OCI-LY1 (cell line): ENCODE measurements at regions not wholly inside any gene's neighbourhood (a gene's known extent, or its start where the extent isn't known, plus 50 kb on each side); places are given as distances from the start of the nearest gene placed in this dataset.

Experiments used
- H2AFZ ChIP-seq: fragments of 200-600 bp; sonication (generic), shearing (Covaris generic); 2 replicates; pipeline ENCODE4 v1.6.0; 2014; ENCODE audit warnings: antibody characterized with exemption, mild to moderate bottlenecking, low read length
- H3F3A ChIP-seq: fragments of 200-600 bp; sonication (generic), shearing (Covaris generic); 2 replicates; pipeline ENCODE4 v1.6.0; 2014; ENCODE audit warnings: mild to moderate bottlenecking, antibody characterized with exemption, low read length, moderate library complexity; ENCODE audit not compliant: insufficient read depth
- H3K27ac ChIP-seq: fragments of 200-600 bp; sonication (generic); 2 replicates; pipeline ENCODE4 v1.5.1; 2014; ENCODE audit warnings: low read length, mixed run types, mild to moderate bottlenecking, low read depth; ENCODE audit not compliant: poor library complexity, severe bottlenecking
- H3K27me3 ChIP-seq: fragments of 200-600 bp; sonication (generic); 2 replicates; pipeline ENCODE4 v1.6.0; 2014; ENCODE audit warnings: antibody characterized with exemption, mild to moderate bottlenecking, low read length, moderate library complexity; ENCODE audit not compliant: insufficient read depth
- H3K36me3 ChIP-seq: fragments of 200-600 bp; sonication (generic); 2 replicates; pipeline ENCODE4 v1.6.1; 2014; ENCODE audit warnings: mild to moderate bottlenecking, antibody characterized with exemption, low read length, moderate library complexity, mixed read lengths; ENCODE audit not compliant: insufficient read depth
- H3K4me1 ChIP-seq: fragments of 200-600 bp; sonication (generic); 2 replicates; pipeline ENCODE4 v1.5.1; 2014; ENCODE audit warnings: mild to moderate bottlenecking, low read length, moderate library complexity; ENCODE audit not compliant: insufficient read depth, severe bottlenecking
- H3K4me2 ChIP-seq: fragments of 200-600 bp; sonication (generic), shearing (Covaris generic); 2 replicates; pipeline ENCODE4 v1.6.1; 2014; ENCODE audit warnings: low read length
- H3K4me3 ChIP-seq: fragments of 200-600 bp; sonication (generic); 2 replicates; pipeline ENCODE4 v1.5.1; 2014; ENCODE audit warnings: low read length, low read depth, mild to moderate bottlenecking, mixed read lengths; ENCODE audit not compliant: poor library complexity, severe bottlenecking
- H3K79me2 ChIP-seq: fragments of 200-600 bp; shearing (Covaris generic); 2 replicates; pipeline ENCODE4 v1.6.1; 2016; ENCODE audit warnings: mixed run types, low read length, mixed read lengths; ENCODE audit not compliant: insufficient read depth
- H3K9ac ChIP-seq: fragments of 200-600 bp; sonication (generic), shearing (Covaris generic); 2 replicates; pipeline ENCODE4 v1.6.1; 2014; ENCODE audit warnings: mild to moderate bottlenecking, low read length, mixed read lengths
- H3K9me2 ChIP-seq: fragments of 200-600 bp; sonication (generic), shearing (Covaris generic); 2 replicates; pipeline ENCODE4 v1.6.1; 2014; ENCODE audit warnings: low read depth, mild to moderate bottlenecking, low read length, mixed read lengths
- H3K9me3 ChIP-seq: fragments of 200-600 bp; shearing (Covaris generic); 2 replicates; pipeline ENCODE4 v1.6.1; 2014; ENCODE audit warnings: low read length, mixed read lengths
- H4K20me1 ChIP-seq: fragments of 200-600 bp; sonication (generic), shearing (Covaris generic); 2 replicates; pipeline ENCODE4 v1.6.0; 2016; ENCODE audit warnings: mild to moderate bottlenecking, low read length; ENCODE audit not compliant: insufficient read depth
- CTCF ChIP-seq: fragments of 200-600 bp; sonication (generic), shearing (Covaris generic); IDR thresholded peaks from 2 replicates; pipeline ENCODE4 v1.5.1; 2017; ENCODE audit warnings: mild to moderate bottlenecking, antibody characterized with exemption, low read length, moderate library complexity, mixed read lengths
- EZH2 ChIP-seq: fragments of 200-600 bp; sonication (generic), shearing (Covaris generic); IDR thresholded peaks from 2 replicates; pipeline ENCODE4 v1.8.0; 2017; ENCODE audit warnings: borderline replicate concordance, mixed run types, mild to moderate bottlenecking, antibody characterized with exemption, low read length, moderate library complexity, mixed read lengths

- no peaks in the 10 kb centered on the region for H3F3A ChIP-seq
- no peak overlapping the region for H2AFZ ChIP-seq
- H3K4me1 ChIP-seq, result no peaks in the 10 kb centered on the region
- H3K79me2 ChIP-seq, result no peaks in the 10 kb centered on the region
- H3K9me3 ChIP-seq, result no peaks in the 10 kb centered on the region
- no peak overlapping the region for H3K9ac ChIP-seq
- no peaks in the 10 kb centered on the region for H4K20me1 ChIP-seq
- H3K36me3 ChIP-seq, result no peaks in the 10 kb centered on the region
- H3K4me2 ChIP-seq, result no peak overlapping the region
- TF ChIP-seq CTCF (no peak), EZH2 (no peak)
- H3K9me2 ChIP-seq, result no peaks in the 10 kb centered on the region
- H3K4me3 ChIP-seq, result no peak overlapping the region
- no peaks in the 10 kb centered on the region for H3K27me3 ChIP-seq
- no peak overlapping the region for H3K27ac ChIP-seq
Observed at GRCh38 chr16:65543781-65544740, 422.2 kb upstream of the CDH11 start.

- Histone ChIP-seq H3K4me2 (no peak overlapping the region), H3K79me2 (no peaks in the 10 kb centered on the region), H3K9me2 (no peaks in the 10 kb centered on the region), H3F3A (no peaks in the 10 kb centered on the region), H2AFZ (no peak overlapping the region), H3K27me3 (no peaks in the 10 kb centered on the region), H3K4me3 (no peak overlapping the region), H3K4me1 (no peaks in the 10 kb centered on the region), H4K20me1 (no peaks in the 10 kb centered on the region), H3K27ac (no peak overlapping the region), H3K9me3 (no peaks in the 10 kb centered on the region), H3K36me3 (no peaks in the 10 kb centered on the region), H3K9ac (no peak overlapping the region)
- TF ChIP-seq CTCF (no peak), EZH2 (no peak)
Observed at GRCh38 chr16:65541646-65542045, 419.8 kb upstream of the CDH11 start.

- Histone ChIP-seq H3K4me2 (no peak overlapping the region), H3K27me3 (no peaks in the 10 kb centered on the region), H3K36me3 (no peaks in the 10 kb centered on the region), H3K9ac (no peak overlapping the region), H2AFZ (no peak overlapping the region), H3K9me3 (no peaks in the 10 kb centered on the region), H3K4me3 (no peak overlapping the region), H3K27ac (no peak overlapping the region), H3F3A (no peaks in the 10 kb centered on the region), H3K79me2 (no peaks in the 10 kb centered on the region), H4K20me1 (no peaks in the 10 kb centered on the region), H3K4me1 (no peaks in the 10 kb centered on the region), H3K9me2 (no peaks in the 10 kb centered on the region)
- TF ChIP-seq CTCF (no peak), EZH2 (no peak)
Observed at GRCh38 chr16:65540901-65541300, 419.0 kb upstream of the CDH11 start.
